DMS153 treated with DMSO at 0.1 percent for 48 hours (cell line): ENCODE measurements at regions not wholly inside any gene's neighbourhood (a gene's known extent, or its start where the extent isn't known, plus 50 kb on each side); places are given as distances from the start of the nearest gene placed in this dataset.
"Not testable (repeated sequence)": the region's sequence is repeated elsewhere in the genome, so short reads cannot be mapped to it uniquely, and the experiment has no call there.

Experiments used
- DNase-seq: peaks from one replicate; lab custom pipeline; 2025; ENCODE audit not compliant: unreplicated experiment; lab: John Stamatoyannopoulos, UW

- DNase-seq: no peak
Observed at GRCh38 chr9:107839371-107839770, 349.8 kb upstream of the KLF4 start.

GRCh38 chr9:107838766-107839165, 349.2 kb upstream of the KLF4 start:
- DNase-seq: no peak

- no peak for DNase-seq
Observed at GRCh38 chr9:107836300-107836699, 346.7 kb upstream of the KLF4 start.

- DNase-seq: no peak
Observed at GRCh38 chr9:107833295-107833694, 343.7 kb upstream of the KLF4 start.

- no peak for DNase-seq
Observed at GRCh38 chr9:107832871-107833270, 343.3 kb upstream of the KLF4 start.

GRCh38 chr9:107830479-107830878, 340.9 kb upstream of the KLF4 start:
- DNase-seq: no peak

GRCh38 chr9:107827884-107828283, 338.3 kb upstream of the KLF4 start:
- DNase-seq: no peak

GRCh38 chr9:107827304-107827703, 337.7 kb upstream of the KLF4 start:
- DNase-seq: no peak

- DNase-seq: not testable (repeated sequence)
Observed at GRCh38 chr9:107826688-107826983, 337.1 kb upstream of the KLF4 start.

- DNase-seq: no peak
Observed at GRCh38 chr9:107824556-107824955, 335.0 kb upstream of the KLF4 start.

- peak; percentile 77 for DNase-seq
Observed at GRCh38 chr9:107819772-107820565, 330.4 kb upstream of the KLF4 start.

- DNase-seq: not testable (repeated sequence)
Observed at GRCh38 chr9:107818503-107818829, 328.9 kb upstream of the KLF4 start.

GRCh38 chr9:107817595-107818502, 328.3 kb upstream of the KLF4 start:
- not testable (repeated sequence) for DNase-seq

- DNase-seq: no peak
Observed at GRCh38 chr9:107816561-107817021, 327.0 kb upstream of the KLF4 start.

GRCh38 chr9:107815782-107816560, 326.4 kb upstream of the KLF4 start:
- DNase-seq: no peak

- no peak for DNase-seq
Observed at GRCh38 chr9:107813287-107813686, 323.7 kb upstream of the KLF4 start.

- no peak for DNase-seq
Observed at GRCh38 chr9:107810461-107810961, 320.9 kb upstream of the KLF4 start.

- DNase-seq: no peak
Observed at GRCh38 chr9:107809871-107810460, 320.4 kb upstream of the KLF4 start.

GRCh38 chr9:107807183-107807582, 317.6 kb upstream of the KLF4 start:
- no peak for DNase-seq

GRCh38 chr9:107805201-107805600, 315.6 kb upstream of the KLF4 start:
- DNase-seq: no peak

- no peak for DNase-seq
Observed at GRCh38 chr9:107794259-107794658, 304.7 kb upstream of the KLF4 start.
